OCI-LY1 (cell line): ENCODE measurements at regions not wholly inside any gene's neighbourhood (a gene's known extent, or its start where the extent isn't known, plus 50 kb on each side); places are given as distances from the start of the nearest gene placed in this dataset.
A peak's percentile ranks its signal among the peaks of the same experiment; 100 is the strongest.

Source experiments
- EZH2 ChIP-seq: fragments of 200-600 bp; sonication (generic), shearing (Covaris generic); IDR thresholded peaks from 2 replicates; pipeline ENCODE4 v1.8.0; 2017; ENCODE audit warnings: borderline replicate concordance, mixed run types, mild to moderate bottlenecking, antibody characterized with exemption, low read length, moderate library complexity, mixed read lengths
- TF ChIP-seq, protein P1 (sequence below): fragments of 200-600 bp; sonication (generic), shearing (Covaris generic); IDR thresholded peaks from 2 replicates; pipeline ENCODE4 v1.5.1; 2017; ENCODE audit warnings: mild to moderate bottlenecking, antibody characterized with exemption, low read length, moderate library complexity, mixed read lengths

DNA sequence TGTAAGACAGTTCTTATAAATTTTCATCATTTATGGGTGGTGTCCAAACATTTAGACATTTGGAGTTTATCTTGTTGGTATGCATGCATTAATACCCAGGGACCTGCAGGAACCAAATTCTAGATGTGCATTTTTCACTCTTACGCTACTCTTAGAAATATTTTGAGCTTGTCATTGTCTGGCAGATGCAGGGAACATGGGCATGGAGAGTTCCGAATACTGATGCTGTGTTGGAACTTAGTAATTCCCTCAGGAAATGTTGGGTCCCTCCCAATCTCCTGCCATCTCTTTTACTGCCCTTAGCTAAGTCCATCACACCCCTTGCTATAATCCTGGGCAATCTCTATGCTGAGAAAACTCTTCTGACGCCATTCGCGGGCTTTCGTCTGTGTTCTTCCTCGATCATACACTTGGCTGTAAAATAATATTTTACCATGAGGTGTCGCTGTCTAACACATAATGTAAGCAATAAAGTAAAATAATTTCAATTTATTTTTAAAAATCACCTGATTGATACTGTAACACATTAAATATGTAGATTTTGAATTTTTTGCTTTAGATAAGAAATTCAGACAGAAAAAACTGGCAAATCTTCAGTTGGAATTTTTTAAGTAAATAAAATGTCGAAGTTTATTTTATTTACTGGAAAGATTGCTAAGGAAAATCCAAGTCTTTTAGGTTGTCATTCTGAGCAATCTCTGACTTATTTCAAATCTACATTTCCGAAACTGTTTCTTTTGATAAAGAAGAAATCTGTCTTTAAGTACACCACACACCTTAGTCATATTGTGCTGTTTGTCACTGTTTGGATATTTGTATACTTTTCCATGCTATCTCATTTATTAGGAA lies 304.1 kb upstream of the SSTR1 start:
- TF ChIP-seq EZH2: no peak
- TF ChIP-seq, protein P1, sequence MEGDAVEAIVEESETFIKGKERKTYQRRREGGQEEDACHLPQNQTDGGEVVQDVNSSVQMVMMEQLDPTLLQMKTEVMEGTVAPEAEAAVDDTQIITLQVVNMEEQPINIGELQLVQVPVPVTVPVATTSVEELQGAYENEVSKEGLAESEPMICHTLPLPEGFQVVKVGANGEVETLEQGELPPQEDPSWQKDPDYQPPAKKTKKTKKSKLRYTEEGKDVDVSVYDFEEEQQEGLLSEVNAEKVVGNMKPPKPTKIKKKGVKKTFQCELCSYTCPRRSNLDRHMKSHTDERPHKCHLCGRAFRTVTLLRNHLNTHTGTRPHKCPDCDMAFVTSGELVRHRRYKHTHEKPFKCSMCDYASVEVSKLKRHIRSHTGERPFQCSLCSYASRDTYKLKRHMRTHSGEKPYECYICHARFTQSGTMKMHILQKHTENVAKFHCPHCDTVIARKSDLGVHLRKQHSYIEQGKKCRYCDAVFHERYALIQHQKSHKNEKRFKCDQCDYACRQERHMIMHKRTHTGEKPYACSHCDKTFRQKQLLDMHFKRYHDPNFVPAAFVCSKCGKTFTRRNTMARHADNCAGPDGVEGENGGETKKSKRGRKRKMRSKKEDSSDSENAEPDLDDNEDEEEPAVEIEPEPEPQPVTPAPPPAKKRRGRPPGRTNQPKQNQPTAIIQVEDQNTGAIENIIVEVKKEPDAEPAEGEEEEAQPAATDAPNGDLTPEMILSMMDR: peak; percentile 69
